GM23248 (cell line): ENCODE measurements at regions not wholly inside any gene's neighbourhood (a gene's known extent, or its start where the extent isn't known, plus 50 kb on each side); places are given as distances from the start of the nearest gene placed in this dataset.

Source experiments
- DNase-seq: peaks from one replicate; pipeline ENCODE4 v3.0.0-alpha.2; 2015
- H2AFZ ChIP-seq: fragments of 200-600 bp; sonication (generic); 2 replicates; pipeline ENCODE4 v1.6.1; 2016; ENCODE audit warnings: antibody characterized with exemption
- H3F3A ChIP-seq: fragments of 200-600 bp; sonication (generic); 2 replicates; pipeline ENCODE4 v1.6.1; 2016; ENCODE audit warnings: mild to moderate bottlenecking, antibody characterized with exemption, mixed run types; ENCODE audit not compliant: insufficient read depth
- H3K27ac ChIP-seq: fragments of 200-600 bp; sonication (generic); 2 replicates; pipeline ENCODE4 v1.5.1; 2016; ENCODE audit warnings: mild to moderate bottlenecking
- H3K27me3 ChIP-seq: fragments of 200-600 bp; sonication (generic); replicated peaks from 2 replicates; pipeline ENCODE4 v1.6.1; 2016; ENCODE audit warnings: mild to moderate bottlenecking; ENCODE audit not compliant: insufficient read depth
- H3K36me3 ChIP-seq: fragments of 200-600 bp; sonication (generic); 2 replicates; pipeline ENCODE4 v1.6.1; 2016; ENCODE audit warnings: low read depth, mild to moderate bottlenecking
- H3K4me1 ChIP-seq: fragments of 200-600 bp; sonication (generic); 2 replicates; pipeline ENCODE4 v1.6.1; 2016; ENCODE audit warnings: mild to moderate bottlenecking; ENCODE audit not compliant: insufficient read depth
- H3K4me2 ChIP-seq: fragments of 200-600 bp; sonication (generic); one replicate; pipeline ENCODE4 v1.6.1; 2016; ENCODE audit warnings: mild to moderate bottlenecking; ENCODE audit not compliant: unreplicated experiment
- H3K4me3 ChIP-seq: fragments of 200-600 bp; sonication (generic); 2 replicates; pipeline ENCODE4 v1.5.1; 2016; ENCODE audit warnings: mild to moderate bottlenecking
- H3K79me2 ChIP-seq: fragments of 200-600 bp; sonication (generic); 2 replicates; pipeline ENCODE4 v1.6.1; 2016; ENCODE audit warnings: mild to moderate bottlenecking; ENCODE audit not compliant: insufficient read depth
- H3K9ac ChIP-seq: fragments of 200-600 bp; sonication (generic); 2 replicates; pipeline ENCODE4 v1.6.1; 2016; ENCODE audit warnings: mild to moderate bottlenecking
- H3K9me2 ChIP-seq: fragments of 200-600 bp; sonication (generic); 2 replicates; pipeline ENCODE4 v1.6.1; 2016; ENCODE audit warnings: mixed run types, mild to moderate bottlenecking, moderate library complexity; ENCODE audit not compliant: insufficient read depth
- H3K9me3 ChIP-seq: fragments of 200-600 bp; sonication (generic); one replicate; pipeline ENCODE4 v1.6.1; 2017; ENCODE audit warnings: low read depth
- H4K20me1 ChIP-seq: fragments of 200-600 bp; sonication (generic); 2 replicates; pipeline ENCODE4 v1.6.0; 2016; ENCODE audit not compliant: insufficient read depth
- EZH2 ChIP-seq: fragments of 200-600 bp; sonication (generic); IDR thresholded peaks from 2 replicates; pipeline ENCODE4 v1.6.1; 2018; ENCODE audit warnings: antibody characterized with exemption, mild to moderate bottlenecking; ENCODE audit not compliant: insufficient read depth, poor library complexity, severe bottlenecking
- EZH2phosphoT487 ChIP-seq: fragments of 200-600 bp; sonication (generic); IDR thresholded peaks from 2 replicates; pipeline ENCODE4 v1.6.1; 2018; ENCODE audit warnings: antibody characterized with exemption, moderate library complexity, mild to moderate bottlenecking, low read depth; ENCODE audit not compliant: insufficient read depth
- WGBS, 2 experiments: methylation state at CpG; one replicate each; pipeline ENCODE4 v1.1.6; 2015 to 2017; ENCODE audit warnings: low lambda C conversion rate in 2 of 2, low coverage in 1 of 2; ENCODE audit errors: missing lambda C conversion rate in 2 of 2; 5-methylcytosine and 5-hydroxymethylcytosine counted together
- in situ Hi-C: fragments of 300-500 bp; cut with MboI; formaldehyde crosslinking; loops from 2 replicates; pipeline ENCODE4 v1.15.0; 2020

DNA sequence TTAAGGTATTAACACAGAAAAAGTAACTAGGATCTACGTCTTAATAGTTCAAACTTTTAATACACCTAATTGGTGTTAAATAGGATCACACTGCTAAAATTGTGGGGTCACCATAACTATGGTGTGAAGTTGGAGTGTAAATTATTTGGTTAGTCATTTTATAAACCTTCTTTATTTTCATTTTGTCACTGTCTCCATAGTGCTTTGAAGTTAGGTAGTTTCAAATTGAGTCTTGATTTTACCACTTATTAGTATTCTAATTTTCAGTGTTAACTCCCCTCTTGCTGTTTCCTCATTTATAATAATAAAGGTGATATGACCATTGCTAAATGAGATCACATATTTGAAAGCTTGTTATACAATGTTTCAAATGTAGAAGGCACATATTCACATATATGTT, 738.1 kb upstream of the CHRM3 start:
- in situ Hi-C loops, result no loop called here
- H3K9ac ChIP-seq, result 0 out of 2 replicates have a peak overlapping the region, but pooled peaks have one; percentile 18
- H3K9me2 ChIP-seq, result no peaks in the 10 kb centered on the region
- WGBS, 2 experiments, result 0 to 10% methylated on average over 1 of the region's 1 CpG
- H3K4me1 ChIP-seq, result peaks cover 22% of the 10 kb centered on the region
- peak overlapping the region; percentile 66 for H3K4me2 ChIP-seq
- no peak for TF ChIP-seq EZH2
- DNase-seq, result no peak
- peak overlapping the region; percentile 70 for H3K27ac ChIP-seq
- H3K4me3 ChIP-seq, result peak overlapping the region; percentile 22; the same call in 1 of the 2 replicates
- H4K20me1 ChIP-seq, result no peaks in the 10 kb centered on the region
- no peaks in the 10 kb centered on the region for H3K9me3 ChIP-seq
- peak overlapping the region; percentile 28 for H2AFZ ChIP-seq
- H3K27me3 ChIP-seq, result no peaks in the 10 kb centered on the region
- peaks cover 21% of the 10 kb centered on the region for H3F3A ChIP-seq
- no peaks in the 10 kb centered on the region for H3K79me2 ChIP-seq
- no peaks in the 10 kb centered on the region for H3K36me3 ChIP-seq

DNA sequence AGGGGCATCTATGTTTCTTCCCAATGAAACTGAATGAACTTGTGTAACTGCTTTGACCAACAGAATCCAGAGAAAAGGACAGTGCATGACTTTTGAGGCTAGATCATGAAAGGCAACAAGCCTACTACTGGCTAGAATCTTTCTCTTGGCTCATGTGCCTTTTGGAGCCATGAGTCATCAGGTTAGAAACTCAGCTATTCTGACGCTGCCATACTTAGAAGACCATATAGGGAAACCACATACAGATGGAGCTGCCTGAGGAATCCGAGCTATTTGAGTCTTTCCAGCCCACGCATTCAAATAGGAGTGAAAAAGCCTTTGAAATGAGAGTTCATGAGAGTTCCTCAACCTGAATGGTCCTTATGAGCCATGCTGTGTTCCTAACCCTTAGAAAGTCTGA, 738.5 kb upstream of the CHRM3 start:
- Histone ChIP-seq H3K9me2 (no peaks in the 10 kb centered on the region), H3K4me3 (0 out of 2 replicates have a peak overlapping the region, but pooled peaks have one; percentile 22), H3F3A (0 out of 2 replicates have a peak, but pooled peaks cover 18% of the 10 kb centered on the region), H3K36me3 (no peaks in the 10 kb centered on the region), H3K79me2 (no peaks in the 10 kb centered on the region), H4K20me1 (no peaks in the 10 kb centered on the region), H2AFZ (peak overlapping the region; percentile 28; the same call in 1 of the 2 replicates), H3K4me2 (peak overlapping the region; percentile 66), H3K9ac (no peak overlapping the region), H3K4me1 (peaks cover 22% of the 10 kb centered on the region), H3K27ac (peak overlapping the region; percentile 70), H3K9me3 (no peaks in the 10 kb centered on the region), H3K27me3 (no peaks in the 10 kb centered on the region)
- 0 to 1% methylated on average over 3 of the region's 3 CpGs for WGBS, 2 experiments
- TF ChIP-seq EZH2 (no peak), EZH2phosphoT487 (no peak)
- in situ Hi-C loops, result no loop called here
- peak; percentile 93 for DNase-seq

DNA sequence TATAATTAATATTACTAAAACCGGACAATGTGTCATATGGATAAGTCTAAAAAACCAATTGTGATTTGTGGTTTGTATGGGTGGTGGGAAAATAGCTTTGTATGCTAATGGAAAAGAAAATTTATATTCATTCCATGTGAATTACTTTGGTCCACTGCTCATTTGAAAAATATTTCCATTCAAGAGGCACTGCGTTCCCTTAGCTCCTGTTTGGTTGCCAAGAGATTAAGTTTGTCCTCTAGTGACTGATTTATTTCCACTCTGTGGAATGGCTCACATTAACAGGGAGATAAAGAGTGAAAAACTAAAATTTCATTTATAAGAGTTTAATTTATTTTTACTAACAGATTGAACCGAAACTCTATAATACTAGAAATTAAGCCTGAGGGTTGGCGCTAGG, 744.1 kb upstream of the CHRM3 start:
- Histone ChIP-seq H3F3A (0 out of 2 replicates have a peak, but pooled peaks cover 3% of the 10 kb centered on the region), H3K4me3 (no peak overlapping the region), H3K9ac (no peak overlapping the region), H3K4me1 (peaks cover 9% of the 10 kb centered on the region; the same call in 1 of the 2 replicates), H2AFZ (peak overlapping the region; percentile 34; the same call in 1 of the 2 replicates), H3K9me3 (no peaks in the 10 kb centered on the region), H3K27ac (no peak overlapping the region), H3K36me3 (no peaks in the 10 kb centered on the region), H4K20me1 (no peaks in the 10 kb centered on the region), H3K79me2 (no peaks in the 10 kb centered on the region), H3K9me2 (no peaks in the 10 kb centered on the region), H3K4me2 (no peak overlapping the region), H3K27me3 (no peaks in the 10 kb centered on the region)
- TF ChIP-seq EZH2phosphoT487 (no peak), EZH2 (no peak)
- peak; percentile 48 for DNase-seq
- in situ Hi-C loops, result no loop called here
- WGBS, 2 experiments, result 56% methylated on average over 4 of the region's 4 CpGs

DNA sequence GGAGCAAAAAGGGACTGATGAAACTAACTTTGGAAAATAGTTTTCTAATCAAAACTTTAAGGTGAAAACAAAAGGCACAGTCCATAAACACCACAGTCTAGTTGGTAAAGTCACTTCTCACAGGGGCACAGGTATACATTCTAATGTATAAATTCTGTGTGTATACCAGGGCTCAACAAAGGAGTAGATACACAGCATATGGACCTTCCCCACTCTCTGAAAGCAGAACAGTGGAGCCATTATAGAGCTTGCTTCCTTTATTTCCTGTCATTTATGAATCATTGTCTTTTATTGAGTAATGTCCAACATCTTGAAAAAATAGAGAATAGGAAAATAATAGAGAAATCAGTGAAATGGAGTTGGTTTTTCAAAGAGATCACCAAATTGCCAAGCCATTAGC, 746.5 kb upstream of the CHRM3 start:
- Histone ChIP-seq H3K4me2 (no peak overlapping the region), H3K9me3 (no peaks in the 10 kb centered on the region), H2AFZ (peak overlapping the region; percentile 69; the same call in 1 of the 2 replicates), H3K4me3 (no peak overlapping the region), H3K9ac (no peak overlapping the region), H3K9me2 (no peaks in the 10 kb centered on the region), H3K36me3 (no peaks in the 10 kb centered on the region), H3K79me2 (no peaks in the 10 kb centered on the region), H3K27me3 (no peaks in the 10 kb centered on the region), H3F3A (no peaks in the 10 kb centered on the region), H3K27ac (no peak overlapping the region), H4K20me1 (no peaks in the 10 kb centered on the region), H3K4me1 (no peaks in the 10 kb centered on the region)
- DNase-seq, result no peak
- in situ Hi-C loops, result no loop called here
- TF ChIP-seq EZH2phosphoT487, result no peak
- no peak for TF ChIP-seq EZH2

DNA sequence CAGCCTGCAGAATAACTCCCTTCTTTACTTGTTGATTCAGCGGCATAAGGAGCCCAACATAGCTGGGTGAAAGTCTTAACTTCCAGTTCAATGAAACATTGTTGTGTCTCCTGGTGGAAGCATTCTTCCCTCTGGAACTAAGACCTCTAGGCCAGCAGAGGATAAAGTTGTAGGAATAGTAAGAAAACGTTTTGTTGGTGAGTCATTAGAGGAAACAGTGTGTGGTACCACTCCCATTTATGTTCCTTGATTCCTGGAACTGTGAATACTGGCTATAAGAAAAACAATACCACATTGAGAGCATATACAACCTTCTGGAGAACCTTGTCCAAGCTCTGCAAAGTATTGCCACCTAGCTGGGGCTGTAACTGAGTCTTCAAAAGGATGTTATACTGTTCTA, 737.4 kb upstream of the ZP4 start:
- no peaks in the 10 kb centered on the region for H3K79me2 ChIP-seq
- in situ Hi-C loops, result no loop called here
- H3K4me3 ChIP-seq, result no peak overlapping the region
- no peaks in the 10 kb centered on the region for H3K9me3 ChIP-seq
- no peak overlapping the region for H3K27ac ChIP-seq
- no peaks in the 10 kb centered on the region for H3K36me3 ChIP-seq
- 26 to 27% methylated on average over 2 of the region's 2 CpGs for WGBS, 2 experiments
- no peak for DNase-seq
- H3K4me1 ChIP-seq, result no peaks in the 10 kb centered on the region
- no peak overlapping the region for H3K9ac ChIP-seq
- TF ChIP-seq EZH2 (no peak), EZH2phosphoT487 (no peak)
- H3K9me2 ChIP-seq, result no peaks in the 10 kb centered on the region
- no peaks in the 10 kb centered on the region for H3K27me3 ChIP-seq
- no peaks in the 10 kb centered on the region for H4K20me1 ChIP-seq
- 0 out of 2 replicates have a peak overlapping the region, but pooled peaks have one; percentile 19 for H2AFZ ChIP-seq
- H3F3A ChIP-seq, result no peaks in the 10 kb centered on the region
- H3K4me2 ChIP-seq, result no peak overlapping the region
